Testis (tissue), 2 donors: ENCODE measurements at regions not wholly inside any gene's neighbourhood (a gene's known extent, or its start where the extent isn't known, plus 50 kb on each side); places are given as distances from the start of the nearest gene placed in this dataset.
A peak's percentile ranks its signal among the peaks of the same experiment; 100 is the strongest.

Source experiments
- DNase-seq: peaks from one replicate; pipeline ENCODE4 v3.0.0-alpha.2; 2019
- H3K27ac ChIP-seq, 2 donors: fragments of 200-600 bp; sonication (generic); one replicate each; pipeline ENCODE4 v1.5.1; 2019
- H3K27me3 ChIP-seq: fragments of 200-600 bp; sonication (generic); one replicate; pipeline ENCODE4 v1.5.1; 2019
- H3K36me3 ChIP-seq: fragments of 200-600 bp; sonication (generic); one replicate; pipeline ENCODE4 v1.5.1; 2017; ENCODE audit warnings: low read depth; ENCODE audit errors: missing control alignments
- H3K4me1 ChIP-seq: fragments of 200-600 bp; sonication (generic); one replicate; pipeline ENCODE4 v1.5.1; 2019
- H3K4me3 ChIP-seq, 2 donors: fragments of 200-600 bp; sonication (generic); one replicate each; pipeline ENCODE4 v1.5.1; 2017 to 2019
- H3K9me3 ChIP-seq: fragments of 200-600 bp; sonication (generic); one replicate; pipeline ENCODE4 v1.5.1; 2017
- POLR2A ChIP-seq: fragments of 450-650 bp; IDR thresholded peaks from one replicate; pipeline ENCODE4 v1.6.1; 2017; ENCODE audit warnings: antibody characterized with exemption, mild to moderate bottlenecking, moderate library complexity
- WGBS, 2 donors: methylation state at CpG; one replicate each; pipeline ENCODE4 v1.1.5; 2018; 5-methylcytosine and 5-hydroxymethylcytosine counted together
- intact Hi-C: fragments of 100-400 bp; cut with DNase I; formaldehyde crosslinking; loops from one replicate; pipeline ENCODE4 v1.15.1; 2023; ENCODE audit warnings: low total_unique reads
- TF ChIP-seq, protein P1 (sequence below), 3 experiments: fragments of 450-650 bp in 2 of 3; fragments of 200-600 bp in 1 of 3; sonication (generic) in 1 of 3; IDR thresholded peaks; one replicate each; pipeline ENCODE4 v1.5.1; 2016 to 2019; ENCODE audit warnings: antibody characterized with exemption in 3 of 3, mild to moderate bottlenecking in 2 of 3, moderate library complexity in 1 of 3

- no peaks in the 10 kb centered on the region for H3K36me3 ChIP-seq
- H3K4me3 ChIP-seq: no peak overlapping the region
- no peaks in the 10 kb centered on the region for H3K9me3 ChIP-seq
- no peak for DNase-seq
- intact Hi-C loops: no loop called here
- H3K27ac ChIP-seq: no peak overlapping the region
- H3K27me3 ChIP-seq: no peaks in the 10 kb centered on the region
- peaks cover 9% of the 10 kb centered on the region for H3K4me1 ChIP-seq
- TF ChIP-seq, protein P1, sequence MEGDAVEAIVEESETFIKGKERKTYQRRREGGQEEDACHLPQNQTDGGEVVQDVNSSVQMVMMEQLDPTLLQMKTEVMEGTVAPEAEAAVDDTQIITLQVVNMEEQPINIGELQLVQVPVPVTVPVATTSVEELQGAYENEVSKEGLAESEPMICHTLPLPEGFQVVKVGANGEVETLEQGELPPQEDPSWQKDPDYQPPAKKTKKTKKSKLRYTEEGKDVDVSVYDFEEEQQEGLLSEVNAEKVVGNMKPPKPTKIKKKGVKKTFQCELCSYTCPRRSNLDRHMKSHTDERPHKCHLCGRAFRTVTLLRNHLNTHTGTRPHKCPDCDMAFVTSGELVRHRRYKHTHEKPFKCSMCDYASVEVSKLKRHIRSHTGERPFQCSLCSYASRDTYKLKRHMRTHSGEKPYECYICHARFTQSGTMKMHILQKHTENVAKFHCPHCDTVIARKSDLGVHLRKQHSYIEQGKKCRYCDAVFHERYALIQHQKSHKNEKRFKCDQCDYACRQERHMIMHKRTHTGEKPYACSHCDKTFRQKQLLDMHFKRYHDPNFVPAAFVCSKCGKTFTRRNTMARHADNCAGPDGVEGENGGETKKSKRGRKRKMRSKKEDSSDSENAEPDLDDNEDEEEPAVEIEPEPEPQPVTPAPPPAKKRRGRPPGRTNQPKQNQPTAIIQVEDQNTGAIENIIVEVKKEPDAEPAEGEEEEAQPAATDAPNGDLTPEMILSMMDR (IDR thresholded peaks at IDR 0.05): no peak
- no peak for TF ChIP-seq POLR2A
These were observed 246.0 kb upstream of the TANK start for GRCh38 chr2:160914217-160914616.

- 94 to 97% methylated on average over 1 of the region's 1 CpG for WGBS, 2 donors
- Histone ChIP-seq H3K27me3 (no peaks in the 10 kb centered on the region), H3K27ac (no peak overlapping the region), H3K4me3 (no peak overlapping the region), H3K9me3 (no peaks in the 10 kb centered on the region), H3K36me3 (no peaks in the 10 kb centered on the region), H3K4me1 (peaks cover 3% of the 10 kb centered on the region)
- DNase-seq: no peak
- intact Hi-C loops: no loop called here
- TF ChIP-seq POLR2A: no peak
- TF ChIP-seq, protein P1 (IDR thresholded peaks at IDR 0.05): no peak
These were observed 243.9 kb upstream of the TANK start for GRCh38 chr2:160916300-160916699.

DNA sequence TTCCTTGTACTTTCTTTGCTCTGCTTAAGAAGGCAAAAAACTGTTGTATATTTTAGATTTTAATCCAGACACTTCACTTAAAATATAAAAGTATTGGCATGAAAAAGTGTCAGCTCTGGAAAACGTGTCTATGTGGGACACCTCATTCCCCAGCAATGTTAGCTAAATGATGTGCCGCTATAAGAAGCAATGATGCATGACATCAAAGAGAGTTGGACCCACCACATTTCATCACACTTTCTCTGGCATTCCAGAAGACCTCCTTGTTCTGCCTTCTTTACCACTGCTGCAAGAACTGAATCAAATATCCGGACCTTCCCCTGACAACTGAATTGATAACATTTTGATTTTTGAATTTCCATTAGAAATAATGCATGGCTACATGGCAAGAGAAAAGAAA, 242.4 kb upstream of the TANK start:
- no peak for TF ChIP-seq POLR2A
- TF ChIP-seq, protein P1 (IDR thresholded peaks at IDR 0.05): no peak
- Histone ChIP-seq H3K9me3 (no peaks in the 10 kb centered on the region), H3K27ac (no peak overlapping the region), H3K27me3 (no peaks in the 10 kb centered on the region), H3K4me3 (no peak overlapping the region), H3K36me3 (no peaks in the 10 kb centered on the region), H3K4me1 (peaks cover 9% of the 10 kb centered on the region)
- DNase-seq: no peak
- WGBS, 2 donors: 87 to 90% methylated on average over 3 of the region's 3 CpGs
- intact Hi-C loops: no loop called here

DNA sequence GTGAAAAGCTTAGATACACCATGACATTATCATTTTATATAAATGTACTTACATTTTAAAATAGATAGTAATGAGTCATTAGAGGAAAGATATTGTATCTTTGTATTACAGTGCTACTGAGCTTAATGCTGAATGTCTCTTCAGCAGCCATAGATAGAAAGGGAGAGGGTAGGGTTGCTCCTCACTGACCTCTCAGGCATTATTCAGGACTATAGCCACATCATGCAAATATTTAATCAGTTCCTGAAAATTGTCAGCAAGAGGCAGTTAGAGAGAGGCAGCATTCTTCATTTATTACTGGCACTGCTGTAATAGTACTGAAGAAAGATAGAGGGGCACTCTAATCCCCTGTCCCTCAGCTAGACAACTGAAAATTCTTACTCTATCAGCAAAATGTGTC, 242.0 kb upstream of the TANK start:
- H3K9me3 ChIP-seq: no peaks in the 10 kb centered on the region
- DNase-seq: no peak
- intact Hi-C loops: no loop called here
- H3K4me1 ChIP-seq: peaks cover 9% of the 10 kb centered on the region
- no peaks in the 10 kb centered on the region for H3K36me3 ChIP-seq
- TF ChIP-seq, protein P1 (IDR thresholded peaks at IDR 0.05): no peak
- no peaks in the 10 kb centered on the region for H3K27me3 ChIP-seq
- no peak overlapping the region for H3K27ac ChIP-seq
- H3K4me3 ChIP-seq: no peak overlapping the region

DNA sequence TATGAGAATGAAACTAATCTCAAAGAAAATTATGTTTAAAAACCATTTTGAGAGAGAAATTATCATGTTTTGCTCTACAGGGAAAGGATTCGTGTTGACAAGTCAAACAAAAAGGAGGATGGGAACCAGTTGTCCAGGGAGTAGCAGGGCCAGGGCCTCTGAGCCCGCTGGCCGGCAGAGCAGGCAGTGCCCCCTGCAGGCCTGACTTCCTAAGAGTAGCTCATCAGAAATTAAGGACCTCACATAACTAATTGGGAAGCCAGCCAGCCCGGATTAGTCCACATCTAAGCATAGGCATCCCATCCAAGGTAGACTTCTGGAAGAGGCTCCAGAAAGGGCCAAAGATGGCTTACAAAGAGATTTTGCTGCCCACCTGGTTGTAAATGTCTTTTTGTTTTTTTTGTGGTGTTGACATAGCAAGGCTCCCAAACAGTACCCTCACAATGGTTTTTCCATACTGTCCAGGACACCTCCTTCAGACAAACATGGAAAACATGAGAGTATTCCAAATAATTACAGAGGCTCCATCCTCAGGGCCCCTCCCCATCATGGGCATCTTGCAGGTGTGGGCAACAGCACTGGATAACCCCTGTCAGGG, 241.2 kb upstream of the TANK start:
- intact Hi-C loops: no loop called here
- Histone ChIP-seq H3K4me1 (peaks cover 9% of the 10 kb centered on the region), H3K9me3 (no peaks in the 10 kb centered on the region), H3K4me3 (no peak overlapping the region), H3K27ac (no peak overlapping the region), H3K36me3 (no peaks in the 10 kb centered on the region), H3K27me3 (no peaks in the 10 kb centered on the region)
- DNase-seq: peak; percentile 67
- 44 to 56% methylated on average over 4 of the region's 4 CpGs for WGBS, 2 donors
- no peak for TF ChIP-seq POLR2A
- TF ChIP-seq, protein P1 (IDR thresholded peaks at IDR 0.05): peak in 2 of 3 experiments; percentile 17 to 34
